NCI-H187 (cell line): ENCODE measurements at regions not wholly inside any gene's neighbourhood (a gene's known extent, or its start where the extent isn't known, plus 50 kb on each side); places are given as distances from the start of the nearest gene placed in this dataset.
"Not testable (repeated sequence)": the region's sequence is repeated elsewhere in the genome, so short reads cannot be mapped to it uniquely, and the experiment has no call there.

Experiments used
- DNase-seq, 2 experiments: peaks; one replicate each; lab custom pipeline; 2025; lab: John Stamatoyannopoulos, UW

GRCh38 chr7:124152859-124153692, 120.2 kb upstream of the TMEM229A start:
- DNase-seq = no peak

- no peak for DNase-seq
Measured at GRCh38 chr7:124137664-124138063, 104.8 kb upstream of the TMEM229A start.

- no peak for DNase-seq
Measured at GRCh38 chr7:124124201-124124600, 91.3 kb upstream of the TMEM229A start.

GRCh38 chr7:124120911-124121310, 88.0 kb upstream of the TMEM229A start:
- DNase-seq = no peak

- DNase-seq = no peak
Measured at GRCh38 chr7:124113045-124113444, 80.2 kb upstream of the TMEM229A start.

- no peak for DNase-seq
Measured at GRCh38 chr7:124106575-124106974, 73.7 kb upstream of the TMEM229A start.

GRCh38 chr7:124101173-124101768, 68.4 kb upstream of the TMEM229A start:
- no peak for DNase-seq

- DNase-seq = no peak
Measured at GRCh38 chr7:124100190-124100589, 67.3 kb upstream of the TMEM229A start.

GRCh38 chr7:124099585-124099984, 66.7 kb upstream of the TMEM229A start:
- not testable (repeated sequence) for DNase-seq

GRCh38 chr7:124089621-124090020, 56.8 kb upstream of the TMEM229A start:
- no peak for DNase-seq

- DNase-seq = no peak
Measured at GRCh38 chr7:124088590-124088989, 55.7 kb upstream of the TMEM229A start.

- DNase-seq = no peak
Measured at GRCh38 chr7:124086843-124087242, 54.0 kb upstream of the TMEM229A start.

- DNase-seq = no peak
Measured at GRCh38 chr7:124085179-124085578, 52.3 kb upstream of the TMEM229A start.

GRCh38 chr7:124084024-124084423, 51.2 kb upstream of the TMEM229A start:
- DNase-seq = no peak
